ENCODE measurements at regions not wholly inside any gene's neighbourhood (a gene's known extent, or its start where the extent isn't known, plus 50 kb on each side); places are given as distances from the start of the nearest gene placed in this dataset.

- TF ChIP-seq REST (IDR thresholded peaks at IDR 0.05; ENCODE audit: low read depth, low read length), result no peak
- TF ChIP-seq FOXJ3 (CRISPR knock-in tag; IDR thresholded peaks at IDR 0.05), result no peak
- no peak for TF ChIP-seq IRF3 (IDR thresholded peaks at IDR 0.05; ENCODE audit: low read depth, low read length)
- TF ChIP-seq FOSL2 (IDR thresholded peaks at IDR 0.05; ENCODE audit: borderline replicate concordance, low read depth), result peak; percentile 51; the same call in 1 of the 2 replicates
- peak; percentile 23; the same call in 1 of the 2 replicates for TF ChIP-seq PBX3 (IDR thresholded peaks at IDR 0.05)
- no peak for TF ChIP-seq EZH2phosphoT487 (IDR thresholded peaks at IDR 0.05; ENCODE audit: borderline replicate concordance, low read depth)
- TF ChIP-seq NFIC (IDR thresholded peaks at IDR 0.05; ENCODE audit: borderline replicate concordance), result peak; percentile 23; the same call in 1 of the 2 replicates
- no peak for TF ChIP-seq USF2 (IDR thresholded peaks at IDR 0.05; ENCODE audit: borderline replicate concordance, low read depth, low read length)
- no peak for TF ChIP-seq RCOR1 (IDR thresholded peaks at IDR 0.05; ENCODE audit: low read length)
- TF ChIP-seq TCF12 (IDR thresholded peaks at IDR 0.05), result peak; percentile 31
- TF ChIP-seq GABPA (IDR thresholded peaks at IDR 0.05; ENCODE audit: low read depth), result no peak
- no peak for TF ChIP-seq POLR2AphosphoS5 (IDR thresholded peaks at IDR 0.05; ENCODE audit: low read depth, low read length)
Observed at GRCh38 chr10:29757551-29758297, 123.0 kb upstream of the SVIL start (continued).

- POLR2A ChIA-PET, result no interaction called here
- Histone ChIP-seq H3K4me2 (no peak overlapping the region), H4K20me1 (ENCODE audit: insufficient read depth) (no peaks in the 10 kb centered on the region), H3K27ac (ENCODE audit: low read depth in 2 of 2, low read length in 1 of 2) (no peak overlapping the region), H3F3A (replicated peaks; ENCODE audit: insufficient read depth) (peaks cover 8% of the 10 kb centered on the region), H3K9ac (no peak overlapping the region), H3K36me3 (replicated peaks in 1 of 2; ENCODE audit: control insufficient read depth in 1 of 2, insufficient read depth in 2 of 2, low read length in 1 of 2) (no peaks in the 10 kb centered on the region), H3K9me2 (no peaks in the 10 kb centered on the region), H3K79me2 (ENCODE audit: insufficient read depth) (no peaks in the 10 kb centered on the region), H3K27me3 (ENCODE audit: insufficient read depth) (no peaks in the 10 kb centered on the region), H3K9me3 (no peaks in the 10 kb centered on the region), H3K4me1 (ENCODE audit: control insufficient read depth in 1 of 2, insufficient read depth in 2 of 2, low read depth in 1 of 2, low read length in 1 of 2) (peaks cover 0 to 10% of the 10 kb centered on the region in 2 experiments; a peak in 3 of 4 replicates), H3K4me3 (ENCODE audit: low read depth in 2 of 2, low read length in 1 of 2) (no peak overlapping the region), H2AFZ (ENCODE audit: low read depth) (no peak overlapping the region)
- 83% methylated on average over 3 of the region's 3 CpGs for WGBS (ENCODE audit: low lambda C conversion rate)
- CTCF ChIA-PET, result interaction anchor here (1.0 to 1.1 kb wide), 2 partner anchors 22 to 193 kb away, joined by 3 read pairs; no protein-coding TSS in a partner anchor
- no peak for DNase-seq
- no peak for TF ChIP-seq IRF3 (IDR thresholded peaks at IDR 0.05; ENCODE audit: low read depth, low read length)
- TF ChIP-seq NFIC (IDR thresholded peaks at IDR 0.05; ENCODE audit: borderline replicate concordance), result no peak
- TF ChIP-seq JUND (IDR thresholded peaks at IDR 0.05), result no peak
- peak; percentile 30; the same call in 1 of the 2 replicates for TF ChIP-seq TCF12 (IDR thresholded peaks at IDR 0.05)
- no peak for TF ChIP-seq ZBTB33 (IDR thresholded peaks at IDR 0.05; ENCODE audit: borderline replicate concordance, low read depth)
- TF ChIP-seq SMC3 (IDR thresholded peaks at IDR 0.05; ENCODE audit: low read depth, low read length), result no peak
- no peak for TF ChIP-seq EZH2phosphoT487 (IDR thresholded peaks at IDR 0.05; ENCODE audit: borderline replicate concordance, low read depth)
- no peak for TF ChIP-seq CHD2 (IDR thresholded peaks at IDR 0.05; ENCODE audit: low read length, partially characterized antibody)
- peak; percentile 15; the same call in 1 of the 2 replicates for TF ChIP-seq PBX3 (IDR thresholded peaks at IDR 0.05)
- TF ChIP-seq GATA2 (CRISPR knock-in tag; IDR thresholded peaks at IDR 0.05), result no peak
Observed at GRCh38 chr10:29756451-29756850, 121.7 kb upstream of the SVIL start.

All from SK-N-SH (cell line).